ENCODE measurements at regions not wholly inside any gene's neighbourhood (a gene's known extent, or its start where the extent isn't known, plus 50 kb on each side); places are given as distances from the start of the nearest gene placed in this dataset.

- DNase-seq = peak; percentile 70 to 89 (median 76)
- Histone ChIP-seq H3K4me1 (peaks cover 0 to 23% (median 0%) of the 10 kb centered on the region in 12 donors), H3K4me3 (no peak overlapping the region), H3K27ac (peak overlapping the region in 11 of 12 donors; percentile 22 to 88 (median 76)), H3K9me3 (no peaks in the 10 kb centered on the region), H3K36me3 (no peaks in the 10 kb centered on the region), H3K27me3 (no peaks in the 10 kb centered on the region)
- peak; percentile 93 to 97 (median 96) for ATAC-seq
- intact Hi-C loops (cut with DNase I) = loop anchor here in 3 of 10 donors (5.0 to 10.0 kb wide), 3 partner anchors 47 to 120 kb away; no protein-coding TSS in a partner anchor
- TF ChIP-seq POLR2A (IDR thresholded peaks at IDR 0.05) (no peak), CTCF (IDR thresholded peaks at IDR 0.05) (no peak)
- 45 to 57% (median 49%) methylated on average over 12 to 13 of the region's 13 CpGs for WGBS, 4 donors
These were observed 332.1 kb downstream of the C16orf95 start for GRCh38 chr16:86984991-86985647.

GRCh38 chr16:86985648-86986015 is 331.6 kb downstream of the C16orf95 start:
- H3K27me3 ChIP-seq = no peaks in the 10 kb centered on the region
- intact Hi-C loops (cut with DNase I) = loop anchor here in 3 of 10 donors (5.0 to 10.0 kb wide), 3 partner anchors 47 to 121 kb away; no protein-coding TSS in a partner anchor
- WGBS, 4 donors = 89 to 96% (median 93%) methylated on average over 12 of the region's 12 CpGs
- H3K4me3 ChIP-seq = no peak overlapping the region
- H3K36me3 ChIP-seq = no peaks in the 10 kb centered on the region
- TF ChIP-seq CTCF (IDR thresholded peaks at IDR 0.05) (no peak), POLR2A (IDR thresholded peaks at IDR 0.05) (no peak)
- H3K27ac ChIP-seq = peak overlapping the region in 11 of 12 donors; percentile 22 to 88 (median 76)
- DNase-seq (no peak), ATAC-seq (no peak)
- peaks cover 0 to 23% (median 0%) of the 10 kb centered on the region in 12 donors for H3K4me1 ChIP-seq
- no peaks in the 10 kb centered on the region for H3K9me3 ChIP-seq

GRCh38 chr16:86986136-86986535 is 331.1 kb downstream of the C16orf95 start:
- Histone ChIP-seq H3K27me3 (no peaks in the 10 kb centered on the region), H3K4me1 (peaks cover 0 to 23% (median 0%) of the 10 kb centered on the region in 12 donors), H3K9me3 (no peaks in the 10 kb centered on the region), H3K27ac (peak overlapping the region in 2 of 12 donors; percentile 85 to 88), H3K4me3 (no peak overlapping the region), H3K36me3 (no peaks in the 10 kb centered on the region)
- DNase-seq (no peak), ATAC-seq (no peak)
- WGBS, 4 donors = 81 to 86% (median 83%) methylated on average over 7 of the region's 7 CpGs
- TF ChIP-seq CTCF (IDR thresholded peaks at IDR 0.05) (no peak), POLR2A (IDR thresholded peaks at IDR 0.05) (no peak)
- intact Hi-C loops (cut with DNase I) = loop anchor here in 3 of 10 donors (5.0 to 10.0 kb wide), 3 partner anchors 46 to 121 kb away; no protein-coding TSS in a partner anchor

GRCh38 chr16:86986809-86987487 is 330.2 kb downstream of the C16orf95 start:
- TF ChIP-seq CTCF (IDR thresholded peaks at IDR 0.05) (no peak), POLR2A (IDR thresholded peaks at IDR 0.05) (no peak)
- no peaks in the 10 kb centered on the region for H3K9me3 ChIP-seq
- H3K27me3 ChIP-seq = no peaks in the 10 kb centered on the region
- intact Hi-C loops (cut with DNase I) = loop anchor here in 3 of 10 donors (5.0 to 10.0 kb wide), 3 partner anchors 45 to 122 kb away; no protein-coding TSS in a partner anchor
- ATAC-seq (no peak), DNase-seq (no peak)
- H3K36me3 ChIP-seq = no peaks in the 10 kb centered on the region
- no peak overlapping the region for H3K4me3 ChIP-seq
- 87 to 93% (median 90%) methylated on average over 15 to 18 of the region's 18 CpGs for WGBS, 4 donors
- H3K27ac ChIP-seq = no peak overlapping the region
- peaks cover 0 to 23% (median 0%) of the 10 kb centered on the region in 12 donors for H3K4me1 ChIP-seq

Data from heart left ventricle (tissue), 16 donors.